Activated T-helper 17 cell treated with anti-CD3 and anti-CD28 coated beads, Interleukin-2, amount 50 U/mL, for 72 hours (primary cell): ENCODE measurements at regions not wholly inside any gene's neighbourhood (a gene's known extent, or its start where the extent isn't known, plus 50 kb on each side); places are given as distances from the start of the nearest gene placed in this dataset.
"Not testable (repeated sequence)": the region's sequence is repeated elsewhere in the genome, so short reads cannot be mapped to it uniquely, and the experiment has no call there.

ENCODE experiments used
- ATAC-seq: fragments of 150-1000 bp; cut with Tn5 transposase; replicated peaks from 2 replicates; pipeline ENCODE4 v1.10.0; 2021; ENCODE audit warnings: mild to moderate bottlenecking, moderate library complexity
- H3K27ac Mint-ChIP-seq: one replicate; pipeline ENCODE4 v1.8.0; 2022; ENCODE audit warnings: mixed read lengths
- H3K27me3 Mint-ChIP-seq: one replicate; pipeline ENCODE4 v1.8.0; 2022; ENCODE audit warnings: mixed read lengths
- H3K36me3 Mint-ChIP-seq: one replicate; pipeline ENCODE4 v1.8.0; 2022; ENCODE audit warnings: low read depth, mild to moderate bottlenecking, mixed read lengths
- H3K4me1 Mint-ChIP-seq: one replicate; pipeline ENCODE4 v1.8.0; 2022; ENCODE audit warnings: mixed read lengths
- H3K4me3 Mint-ChIP-seq: one replicate; pipeline ENCODE4 v1.8.0; 2022; ENCODE audit warnings: mild to moderate bottlenecking, mixed read lengths
- H3K9me3 Mint-ChIP-seq: one replicate; pipeline ENCODE4 v1.8.0; 2022; ENCODE audit warnings: mixed read lengths

DNA sequence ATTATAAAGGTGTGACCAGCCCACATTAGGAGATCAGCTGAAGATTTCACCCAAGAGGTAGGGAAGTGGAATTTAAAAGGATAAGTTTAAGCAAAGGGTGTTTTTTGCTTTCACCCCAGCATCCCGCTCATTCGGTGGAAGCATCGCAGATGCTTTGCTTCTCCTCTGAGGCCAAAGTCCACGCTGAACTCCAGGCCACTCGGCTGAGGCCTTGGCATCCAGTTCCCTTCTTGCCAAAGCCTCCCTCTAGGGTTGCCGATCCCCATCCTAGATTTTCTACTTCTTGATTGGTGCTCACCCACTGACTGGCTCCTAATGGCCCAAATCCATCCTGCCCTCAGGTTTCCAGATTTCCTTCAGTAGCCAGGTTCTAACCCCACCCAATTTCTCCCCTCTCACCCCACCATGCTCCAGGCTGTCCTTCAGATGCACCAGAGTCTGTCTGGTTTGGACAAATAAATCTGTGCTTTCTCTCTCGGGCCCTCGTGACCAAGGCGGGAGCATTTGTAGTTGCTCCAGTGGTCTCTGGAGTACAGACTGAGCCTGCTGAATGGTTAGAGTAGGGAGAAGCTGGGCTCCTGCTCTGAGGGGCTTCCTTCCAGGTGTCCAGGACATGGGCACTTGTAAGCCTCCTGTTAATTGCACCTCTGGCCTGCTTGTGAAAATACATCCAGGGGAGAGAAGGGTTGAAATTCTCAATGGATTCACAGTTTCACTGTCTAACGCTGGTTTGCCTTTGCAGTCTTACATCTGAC, 193.2 kb downstream of the C1orf94 start:
- Mint-ChIP-seq H3K9me3 (no peaks in the 10 kb centered on the region), H3K27ac (no peak overlapping the region), H3K4me3 (no peak overlapping the region), H3K4me1 (no peaks in the 10 kb centered on the region), H3K27me3 (peaks cover 34% of the 10 kb centered on the region), H3K36me3 (no peaks in the 10 kb centered on the region)
- no peak for ATAC-seq

DNA sequence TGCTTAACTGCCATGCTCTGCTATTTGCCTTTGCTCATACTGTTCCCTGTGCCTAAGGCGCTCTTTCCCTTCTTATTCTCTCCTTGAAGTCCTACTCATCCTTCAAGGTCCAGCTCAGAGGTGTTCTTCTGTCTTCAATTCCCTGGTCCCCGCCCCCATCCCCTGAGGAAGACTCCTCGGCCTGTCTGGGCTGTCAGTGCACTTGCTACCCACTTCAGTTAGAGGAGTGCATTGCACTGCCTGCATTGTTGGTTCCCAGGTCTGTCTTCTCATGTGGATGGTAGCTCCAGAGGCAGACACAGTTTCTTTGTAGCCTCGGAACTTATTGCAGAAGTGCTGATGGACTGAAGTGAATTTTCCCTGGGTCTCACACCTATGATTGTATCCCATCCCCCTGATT, 194.0 kb downstream of the C1orf94 start:
- no peak overlapping the region for H3K4me3 Mint-ChIP-seq
- H3K27ac Mint-ChIP-seq: no peak overlapping the region
- no peaks in the 10 kb centered on the region for H3K36me3 Mint-ChIP-seq
- H3K4me1 Mint-ChIP-seq: no peaks in the 10 kb centered on the region
- ATAC-seq: no peak
- peaks cover 31% of the 10 kb centered on the region for H3K27me3 Mint-ChIP-seq
- H3K9me3 Mint-ChIP-seq: no peaks in the 10 kb centered on the region

DNA sequence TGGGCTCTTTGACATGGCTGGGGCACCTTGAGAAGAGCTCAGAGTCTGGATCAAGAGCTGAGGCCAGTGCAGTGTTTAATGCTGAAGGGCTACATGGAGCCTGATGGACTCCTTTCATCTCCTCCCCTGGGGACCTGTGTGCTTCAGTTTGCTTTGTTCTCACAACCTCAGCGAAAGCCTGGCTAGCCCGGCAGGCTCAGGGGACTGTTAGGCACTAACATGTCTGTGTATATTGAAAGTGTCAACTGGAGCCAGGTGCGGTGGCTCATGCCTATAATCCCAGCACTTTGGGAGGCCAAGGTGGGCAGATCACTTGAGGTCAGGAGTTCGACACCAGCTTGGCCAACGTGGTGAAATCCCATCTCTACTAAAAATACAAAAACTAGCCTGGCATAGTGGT, 194.5 kb downstream of the C1orf94 start:
- not testable (repeated sequence) for H3K4me3 Mint-ChIP-seq, H3K4me1 Mint-ChIP-seq, H3K9me3 Mint-ChIP-seq, H3K36me3 Mint-ChIP-seq, H3K27ac Mint-ChIP-seq, ATAC-seq
- peaks cover 31% of the 10 kb centered on the region for H3K27me3 Mint-ChIP-seq

DNA sequence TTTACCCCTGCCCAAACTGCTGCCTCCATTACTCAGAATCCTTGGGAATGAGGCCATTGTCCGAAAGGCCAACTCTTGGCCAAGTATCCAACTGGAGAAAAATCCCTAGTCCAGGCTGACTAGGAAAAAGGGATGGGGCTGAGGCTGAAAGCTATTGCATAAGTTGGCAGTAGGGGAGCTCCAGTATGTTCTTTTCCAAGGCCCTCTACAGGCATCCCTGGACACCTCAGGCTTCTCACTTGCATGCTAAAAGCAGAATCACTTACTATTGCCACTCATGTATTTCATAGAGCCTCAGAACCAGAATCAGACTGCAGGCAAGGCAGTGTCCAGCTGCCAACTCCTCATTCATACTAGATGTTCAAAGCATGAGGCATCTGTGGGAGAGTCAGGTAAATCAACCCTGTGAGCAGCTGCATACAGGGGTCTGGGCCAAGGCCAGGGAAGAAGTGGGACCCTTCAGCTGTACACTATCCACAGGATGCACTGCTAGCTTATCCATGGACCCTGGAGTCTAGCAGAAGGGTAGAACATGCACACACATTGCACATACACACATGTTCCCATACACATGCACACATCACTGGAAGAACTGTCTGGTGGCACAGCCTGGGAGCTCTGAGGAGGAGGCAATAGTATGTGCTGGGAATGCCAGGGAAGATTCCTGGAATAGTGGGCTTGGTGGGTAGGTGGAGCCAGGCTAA, 195.3 kb downstream of the C1orf94 start:
- ATAC-seq: no peak
- Mint-ChIP-seq H3K27ac (no peak overlapping the region), H3K9me3 (no peaks in the 10 kb centered on the region)

DNA sequence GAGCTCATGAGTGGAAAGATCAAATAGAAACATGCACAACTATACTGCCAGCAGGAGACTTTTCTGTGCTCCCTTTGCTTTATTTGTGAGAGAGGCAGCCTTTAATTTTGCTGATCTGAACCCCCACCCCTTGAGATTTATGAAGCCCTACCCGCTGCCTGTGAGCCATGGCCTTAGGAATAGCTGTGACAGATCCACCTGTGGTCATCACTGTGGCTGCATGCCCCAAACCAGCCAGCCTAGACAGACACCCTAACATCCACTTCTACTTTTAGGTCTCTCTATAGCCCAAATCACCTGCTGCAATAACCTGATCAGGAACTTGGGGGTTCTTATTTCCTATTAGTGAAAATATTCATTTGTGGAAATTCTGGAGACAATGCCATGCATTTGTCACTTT, 196.2 kb downstream of the C1orf94 start:
- Mint-ChIP-seq H3K4me3 (no peak overlapping the region), H3K27me3 (peaks cover 42% of the 10 kb centered on the region), H3K27ac (no peak overlapping the region), H3K4me1 (no peaks in the 10 kb centered on the region), H3K9me3 (no peaks in the 10 kb centered on the region), H3K36me3 (no peaks in the 10 kb centered on the region)
- ATAC-seq: no peak

More for the DNA sequence above, 195.3 kb downstream of the C1orf94 start:
- Mint-ChIP-seq H3K27me3 (peaks cover 37% of the 10 kb centered on the region), H3K36me3 (no peaks in the 10 kb centered on the region), H3K4me1 (no peaks in the 10 kb centered on the region), H3K4me3 (no peak overlapping the region)

DNA sequence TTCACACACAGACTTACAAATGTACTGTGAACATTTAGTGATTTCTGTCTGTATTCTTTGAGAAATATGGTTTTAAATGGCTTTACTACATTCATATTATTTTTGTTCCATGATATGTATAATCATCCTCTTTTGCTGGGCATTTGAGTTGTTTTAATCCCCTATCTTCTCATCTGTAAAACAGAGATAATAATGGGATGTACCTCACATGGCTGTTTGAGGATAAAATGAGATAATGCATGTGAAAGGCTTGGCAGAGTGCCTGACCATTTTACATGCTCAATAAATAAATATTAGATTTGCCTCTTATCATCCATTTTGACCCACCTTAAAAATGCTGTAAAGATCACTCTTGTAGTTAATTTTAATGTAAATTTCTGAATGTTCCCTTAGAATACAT, 197.2 kb downstream of the C1orf94 start:
- H3K9me3 Mint-ChIP-seq: no peaks in the 10 kb centered on the region
- no peak for ATAC-seq
- no peaks in the 10 kb centered on the region for H3K4me1 Mint-ChIP-seq
- no peak overlapping the region for H3K4me3 Mint-ChIP-seq
- no peaks in the 10 kb centered on the region for H3K36me3 Mint-ChIP-seq
- H3K27ac Mint-ChIP-seq: no peak overlapping the region
- peaks cover 45% of the 10 kb centered on the region for H3K27me3 Mint-ChIP-seq

DNA sequence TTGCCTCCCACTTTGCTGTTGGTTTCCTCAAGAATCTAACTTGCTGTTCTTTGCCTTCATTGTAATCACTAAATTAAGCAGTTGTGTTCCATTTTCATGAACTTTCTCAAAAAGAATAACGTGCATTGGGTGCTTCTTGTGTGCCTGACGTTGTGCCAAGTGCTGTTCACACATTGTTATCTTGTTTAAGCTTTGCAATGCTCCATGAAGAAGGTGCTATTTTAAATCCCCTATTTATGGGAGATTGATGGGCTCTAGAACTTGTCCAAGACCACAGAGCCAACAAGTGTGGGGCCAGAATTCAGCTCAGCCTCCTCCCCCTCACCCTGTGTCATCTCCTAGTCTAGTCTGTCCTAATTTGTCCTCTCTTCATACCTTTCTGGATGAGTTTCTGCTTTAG, 199.8 kb downstream of the C1orf94 start:
- Mint-ChIP-seq H3K27me3 (peaks cover 60% of the 10 kb centered on the region), H3K9me3 (no peaks in the 10 kb centered on the region), H3K4me1 (no peaks in the 10 kb centered on the region), H3K27ac (no peak overlapping the region), H3K36me3 (no peaks in the 10 kb centered on the region), H3K4me3 (no peak overlapping the region)
- ATAC-seq: no peak

DNA sequence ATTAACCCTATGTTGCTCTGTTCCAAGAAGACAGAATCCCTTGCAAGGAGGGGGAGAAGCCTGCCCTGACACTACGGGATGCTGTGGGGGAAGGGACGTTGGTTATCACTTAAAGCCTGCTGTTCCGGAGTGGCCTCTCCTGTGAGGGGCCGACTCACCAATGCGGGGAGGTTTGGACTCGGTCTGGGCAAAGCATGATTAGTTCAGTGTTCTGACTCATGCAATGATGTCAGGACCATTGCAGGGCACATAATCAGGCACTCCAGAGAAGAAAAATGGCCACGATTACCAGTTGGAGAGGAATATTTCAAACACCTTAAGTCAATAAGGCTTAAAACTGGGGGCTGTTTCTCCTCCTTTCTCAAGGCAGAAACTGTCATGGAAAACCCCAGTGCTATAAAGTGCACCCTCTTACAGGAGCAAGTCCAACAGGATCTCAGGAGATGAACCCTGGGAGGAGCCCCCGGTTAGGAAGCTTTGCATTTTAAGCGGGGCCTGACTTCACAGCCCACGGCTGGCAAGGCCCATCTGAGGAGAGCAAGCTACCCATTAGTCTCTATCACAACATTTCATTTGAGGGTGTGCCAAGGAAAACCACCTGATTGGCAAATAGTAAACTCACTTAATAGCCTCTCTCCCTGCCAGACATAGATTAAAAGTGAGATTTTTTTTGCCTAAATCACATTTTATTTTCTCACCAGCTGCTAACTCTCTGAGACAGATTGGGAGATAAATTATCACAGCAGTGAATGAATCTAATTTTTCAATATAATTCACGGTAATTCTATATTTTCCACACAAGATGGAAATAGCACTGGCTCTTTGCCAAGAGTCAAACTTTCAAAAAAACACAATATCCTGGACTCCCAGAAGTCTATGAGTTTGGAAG, 202.5 kb downstream of the C1orf94 start:
- Mint-ChIP-seq H3K36me3 (no peaks in the 10 kb centered on the region), H3K27me3 (peaks cover 48% of the 10 kb centered on the region), H3K4me3 (no peak overlapping the region), H3K27ac (no peak overlapping the region), H3K4me1 (no peaks in the 10 kb centered on the region), H3K9me3 (no peaks in the 10 kb centered on the region)
- ATAC-seq: no peak

DNA sequence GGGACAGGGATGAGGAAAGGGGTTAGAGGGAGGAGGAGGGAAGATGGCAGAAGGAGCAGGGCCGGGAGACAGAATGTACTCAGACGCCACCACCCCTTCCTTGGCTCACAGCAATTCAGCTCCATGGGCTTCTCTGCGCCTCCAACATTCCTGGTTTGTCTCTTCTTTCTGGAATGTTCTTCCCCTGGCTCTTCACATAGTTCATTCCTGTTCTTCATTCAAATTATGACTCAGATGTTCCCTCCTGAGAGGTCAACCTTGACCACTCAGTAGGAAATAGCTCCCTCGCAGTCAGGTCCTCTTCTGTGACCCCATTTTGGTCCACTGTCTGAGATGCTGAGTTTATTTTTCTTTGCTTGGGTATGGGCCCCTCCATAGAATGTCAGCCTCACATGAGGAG, 203.2 kb downstream of the C1orf94 start:
- no peak overlapping the region for H3K4me3 Mint-ChIP-seq
- H3K36me3 Mint-ChIP-seq: no peaks in the 10 kb centered on the region
- no peaks in the 10 kb centered on the region for H3K4me1 Mint-ChIP-seq
- no peak for ATAC-seq
- peaks cover 46% of the 10 kb centered on the region for H3K27me3 Mint-ChIP-seq
- no peaks in the 10 kb centered on the region for H3K9me3 Mint-ChIP-seq
- H3K27ac Mint-ChIP-seq: no peak overlapping the region

DNA sequence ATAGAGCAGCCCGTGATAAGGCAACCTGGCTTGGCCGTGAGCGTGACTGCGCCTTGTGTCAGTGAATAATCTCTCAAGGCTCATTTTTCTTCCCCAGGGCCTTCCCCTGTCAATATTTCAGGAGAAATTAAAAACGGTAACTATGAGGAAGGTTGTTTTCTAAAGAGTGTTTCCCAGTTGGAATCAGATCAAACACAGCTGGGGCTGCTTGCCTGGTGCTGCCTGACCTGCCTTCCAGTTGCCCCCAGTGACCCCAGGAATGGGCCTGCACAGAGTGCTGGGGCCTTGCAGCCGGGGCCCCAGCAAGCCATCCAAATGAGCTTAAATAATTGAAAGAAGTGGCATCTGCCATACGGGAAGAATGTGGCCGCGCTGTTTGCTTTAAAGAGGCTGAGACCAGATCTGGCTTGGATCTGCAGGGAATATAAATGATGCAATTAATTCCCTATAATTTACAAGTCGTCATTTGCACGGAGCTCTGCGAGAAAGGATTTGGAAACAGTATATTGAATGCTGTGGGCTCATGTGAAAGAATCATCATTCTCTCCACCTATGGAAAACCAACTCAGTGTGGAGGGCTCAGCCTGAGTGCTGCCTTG, 203.9 kb downstream of the C1orf94 start:
- Mint-ChIP-seq H3K27ac (no peak overlapping the region), H3K4me3 (no peak overlapping the region), H3K27me3 (peaks cover 46% of the 10 kb centered on the region), H3K4me1 (no peaks in the 10 kb centered on the region), H3K36me3 (no peaks in the 10 kb centered on the region), H3K9me3 (no peaks in the 10 kb centered on the region)
- ATAC-seq: no peak

DNA sequence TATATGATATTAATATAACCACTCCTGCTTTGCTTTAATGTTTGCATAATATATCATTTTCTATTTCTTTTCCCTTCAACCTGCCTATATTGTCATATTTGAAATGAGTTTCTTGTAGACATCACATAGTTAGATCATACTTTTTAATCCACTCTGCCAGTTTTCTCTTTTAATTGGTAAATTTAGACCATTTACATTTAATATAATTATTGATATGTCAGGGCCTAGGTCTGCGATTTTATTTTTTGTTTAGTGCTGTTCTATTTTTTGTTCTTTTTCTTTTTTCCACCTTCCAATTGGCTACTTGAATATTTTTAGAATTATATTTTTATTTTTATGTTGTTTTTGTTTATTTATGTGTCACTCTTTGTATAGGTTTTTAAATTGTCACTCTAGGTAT, 213.3 kb downstream of the C1orf94 start:
- peaks cover 8% of the 10 kb centered on the region for H3K9me3 Mint-ChIP-seq
- H3K36me3 Mint-ChIP-seq: no peaks in the 10 kb centered on the region
- H3K4me1 Mint-ChIP-seq: no peaks in the 10 kb centered on the region
- H3K27me3 Mint-ChIP-seq: peaks cover 13% of the 10 kb centered on the region
- no peak for ATAC-seq
- H3K4me3 Mint-ChIP-seq: no peak overlapping the region
- H3K27ac Mint-ChIP-seq: no peak overlapping the region

DNA sequence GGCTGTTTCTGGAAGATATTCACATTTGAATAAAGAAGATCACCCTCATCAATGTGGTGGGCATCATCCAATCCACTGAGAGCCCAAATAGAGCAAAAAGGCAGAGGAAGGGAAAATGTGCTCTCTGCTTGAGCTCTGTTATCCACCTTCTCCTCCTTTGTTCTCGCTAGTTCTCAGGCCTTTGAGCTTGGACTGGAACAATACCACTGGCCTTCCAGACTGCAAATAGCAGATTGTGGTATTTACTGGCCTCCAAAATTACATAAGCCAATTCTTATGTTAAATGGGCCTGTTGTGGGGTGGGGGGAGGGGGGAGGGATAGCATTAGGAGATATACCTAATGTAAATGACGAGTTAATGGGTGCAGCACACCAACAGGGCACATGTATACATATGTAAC, 219.3 kb downstream of the C1orf94 start:
- H3K27ac Mint-ChIP-seq: no peak overlapping the region

DNA sequence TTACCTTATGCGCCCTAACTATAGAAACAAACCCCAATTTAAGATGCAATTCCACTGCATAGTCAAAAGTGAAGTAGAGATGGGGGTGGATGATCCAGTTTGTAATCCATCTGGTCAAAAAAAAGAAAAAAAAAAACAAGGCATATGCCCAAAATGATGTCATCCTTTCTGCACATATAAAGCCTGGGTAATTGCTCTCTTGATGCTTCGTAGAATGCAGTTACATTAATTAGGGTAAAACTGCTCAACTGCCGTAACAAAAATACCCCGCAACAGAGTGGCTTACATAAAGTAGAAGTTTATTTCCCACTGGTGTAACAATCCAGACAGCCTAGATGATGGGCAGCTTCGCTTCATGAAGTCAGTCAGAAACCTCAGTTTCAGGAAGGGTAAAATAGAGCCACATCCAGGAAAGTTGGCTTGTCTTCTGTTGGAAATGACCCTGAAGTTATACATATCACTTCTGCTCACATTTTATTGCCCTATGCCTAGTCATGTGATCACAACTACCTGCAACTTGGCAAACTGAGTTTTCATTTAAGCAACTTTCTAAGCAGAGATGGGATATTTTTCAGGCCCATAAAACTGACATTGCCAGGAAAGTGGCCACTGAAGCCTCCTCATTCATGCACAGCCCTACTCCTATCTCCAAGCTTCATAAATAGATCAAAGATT, 221.7 kb downstream of the C1orf94 start:
- H3K27me3 Mint-ChIP-seq: peaks cover 13% of the 10 kb centered on the region
- H3K36me3 Mint-ChIP-seq: no peaks in the 10 kb centered on the region
- H3K4me3 Mint-ChIP-seq: no peak overlapping the region
- H3K4me1 Mint-ChIP-seq: no peaks in the 10 kb centered on the region
- no peak overlapping the region for H3K27ac Mint-ChIP-seq
- no peaks in the 10 kb centered on the region for H3K9me3 Mint-ChIP-seq
- ATAC-seq: no peak

More for the DNA sequence above, 219.3 kb downstream of the C1orf94 start:
- peaks cover 16% of the 10 kb centered on the region for H3K27me3 Mint-ChIP-seq
- no peaks in the 10 kb centered on the region for H3K36me3 Mint-ChIP-seq
- H3K4me1 Mint-ChIP-seq: no peaks in the 10 kb centered on the region
- peaks cover 3% of the 10 kb centered on the region for H3K9me3 Mint-ChIP-seq
- no peak overlapping the region for H3K4me3 Mint-ChIP-seq
- no peak for ATAC-seq

DNA sequence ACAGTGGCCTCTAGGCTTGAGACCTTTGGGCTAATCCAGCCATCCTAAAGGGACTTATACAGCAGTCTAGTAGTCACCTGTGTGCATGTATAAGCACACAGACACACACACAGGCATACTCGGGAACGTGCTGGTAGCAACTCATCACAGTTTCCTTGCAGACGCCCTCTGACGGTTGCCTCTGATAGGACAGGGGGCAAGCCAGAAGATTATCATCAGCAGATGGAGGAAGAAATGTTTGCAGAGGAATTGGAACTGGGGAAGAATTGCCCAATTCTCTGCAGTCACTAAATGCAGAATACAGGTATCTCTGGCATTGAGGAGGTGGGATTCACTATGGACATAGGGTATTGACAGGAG, 222.2 kb downstream of the C1orf94 start:
- Mint-ChIP-seq H3K36me3 (no peaks in the 10 kb centered on the region), H3K4me3 (no peak overlapping the region), H3K27me3 (peaks cover 13% of the 10 kb centered on the region), H3K4me1 (no peaks in the 10 kb centered on the region), H3K9me3 (no peaks in the 10 kb centered on the region), H3K27ac (no peak overlapping the region)
- ATAC-seq: no peak
